ENCODE measurements at regions not wholly inside any gene's neighbourhood (a gene's known extent, or its start where the extent isn't known, plus 50 kb on each side); places are given as distances from the start of the nearest gene placed in this dataset.
"Not testable (repeated sequence)": the region's sequence is repeated elsewhere in the genome, so short reads cannot be mapped to it uniquely, and the experiment has no call there.

DNA sequence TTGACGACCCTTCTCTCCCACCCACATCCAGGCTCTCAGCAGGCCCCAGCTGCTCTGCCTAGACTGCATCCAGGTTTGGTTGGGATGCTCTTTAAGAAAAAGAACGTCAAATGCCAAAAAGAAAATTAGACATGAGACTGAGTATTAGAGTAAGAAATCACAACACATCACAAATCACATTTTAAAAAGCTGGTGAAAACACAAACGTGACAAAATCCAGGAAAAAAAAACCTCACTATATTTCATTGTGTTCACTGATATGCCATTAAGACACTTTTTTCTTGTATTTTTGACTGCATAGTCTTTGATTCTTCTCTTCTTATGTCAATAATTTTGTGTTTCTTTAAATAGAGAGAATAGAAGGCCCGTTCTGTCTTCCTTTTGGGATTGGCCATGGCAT is 243.7 kb downstream of the TLE3 start:
- no peak for DNase-seq

DNA sequence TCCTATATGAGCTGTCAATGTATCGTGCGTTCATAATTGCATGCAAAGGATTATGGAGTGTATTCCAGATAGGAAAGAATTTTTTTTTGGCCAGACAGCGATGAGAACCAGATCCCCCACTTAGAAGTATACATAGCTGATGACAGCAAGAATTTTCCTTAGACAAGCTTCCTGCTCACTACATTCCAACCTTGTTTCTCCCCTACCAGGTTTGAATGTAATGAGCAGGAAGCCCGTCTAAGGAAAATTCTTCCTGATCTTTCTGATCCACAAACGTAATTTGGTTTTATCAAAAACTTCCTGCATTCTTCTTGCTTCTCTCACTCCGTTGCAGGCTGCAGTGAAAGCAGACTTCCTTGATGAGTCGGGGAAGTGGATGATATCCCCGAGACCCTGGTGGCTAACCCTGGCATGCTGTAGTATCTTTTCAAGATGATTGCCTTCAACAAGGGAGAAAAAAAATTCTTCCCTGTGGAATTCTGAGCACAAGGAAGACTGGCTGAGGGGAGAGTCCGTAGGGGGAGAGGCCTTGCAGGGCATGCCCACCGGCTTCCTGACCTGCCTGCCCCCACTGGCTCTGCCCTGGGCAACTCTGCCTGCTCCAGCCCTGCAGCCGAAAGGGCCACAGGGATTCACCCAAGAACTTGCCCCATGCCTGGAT is 243.1 kb downstream of the TLE3 start:
- no peak for DNase-seq

DNA sequence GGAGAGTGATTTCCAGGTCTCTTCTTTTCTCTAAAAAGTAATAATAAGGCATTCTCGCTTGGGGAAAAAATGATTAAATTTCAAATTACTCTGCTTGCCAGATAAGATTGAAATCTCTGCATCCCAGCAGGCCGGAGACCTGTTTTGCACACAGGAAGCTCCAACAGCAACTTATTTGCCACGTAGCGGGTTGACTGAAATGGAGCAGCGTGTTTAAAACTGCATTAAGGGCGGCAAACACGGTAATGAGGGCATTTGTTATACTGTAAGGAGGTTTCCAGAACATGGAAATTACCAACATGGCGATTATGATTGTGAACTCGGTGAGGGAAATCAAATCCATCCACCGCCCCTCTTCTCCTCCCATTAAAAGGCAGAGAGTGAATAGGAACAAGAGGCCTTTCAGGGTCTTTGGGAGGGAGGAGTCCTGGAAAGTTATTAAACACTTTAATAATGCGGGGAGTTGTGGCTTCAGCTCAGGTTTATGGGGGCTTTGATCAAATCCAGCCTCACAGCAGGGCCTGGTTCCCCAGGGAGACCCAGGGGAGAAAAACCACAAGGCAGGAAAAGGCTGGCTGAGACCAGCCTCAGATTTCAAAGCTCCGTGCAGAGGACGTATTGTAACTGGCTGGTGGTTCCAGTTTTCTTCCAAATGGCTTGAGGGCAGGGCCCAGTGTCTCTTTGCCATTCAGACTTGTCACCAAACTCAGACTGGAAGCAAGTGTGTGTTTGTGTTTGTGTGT is 242.3 kb downstream of the TLE3 start:
- DNase-seq = no peak

DNA sequence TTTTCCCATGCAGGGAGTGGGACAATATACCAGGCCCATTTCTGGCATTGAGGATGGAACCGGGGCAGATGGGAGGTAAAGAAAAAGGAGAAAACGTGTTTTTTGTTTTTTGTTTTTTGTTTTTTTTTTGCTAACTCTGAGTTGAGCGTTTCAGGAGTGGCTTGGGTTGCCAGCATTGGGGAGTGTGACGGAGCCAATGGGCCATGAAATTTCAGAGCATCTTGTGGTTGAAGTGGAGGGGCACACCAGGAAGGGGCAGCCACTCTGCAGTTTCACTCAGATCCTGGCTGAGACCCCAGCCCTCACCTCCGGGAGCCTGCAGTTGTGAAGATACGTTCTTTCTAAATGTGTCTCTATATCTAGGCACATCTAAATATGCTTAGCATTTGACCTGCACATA is 240.5 kb downstream of the TLE3 start:
- DNase-seq = no peak

DNA sequence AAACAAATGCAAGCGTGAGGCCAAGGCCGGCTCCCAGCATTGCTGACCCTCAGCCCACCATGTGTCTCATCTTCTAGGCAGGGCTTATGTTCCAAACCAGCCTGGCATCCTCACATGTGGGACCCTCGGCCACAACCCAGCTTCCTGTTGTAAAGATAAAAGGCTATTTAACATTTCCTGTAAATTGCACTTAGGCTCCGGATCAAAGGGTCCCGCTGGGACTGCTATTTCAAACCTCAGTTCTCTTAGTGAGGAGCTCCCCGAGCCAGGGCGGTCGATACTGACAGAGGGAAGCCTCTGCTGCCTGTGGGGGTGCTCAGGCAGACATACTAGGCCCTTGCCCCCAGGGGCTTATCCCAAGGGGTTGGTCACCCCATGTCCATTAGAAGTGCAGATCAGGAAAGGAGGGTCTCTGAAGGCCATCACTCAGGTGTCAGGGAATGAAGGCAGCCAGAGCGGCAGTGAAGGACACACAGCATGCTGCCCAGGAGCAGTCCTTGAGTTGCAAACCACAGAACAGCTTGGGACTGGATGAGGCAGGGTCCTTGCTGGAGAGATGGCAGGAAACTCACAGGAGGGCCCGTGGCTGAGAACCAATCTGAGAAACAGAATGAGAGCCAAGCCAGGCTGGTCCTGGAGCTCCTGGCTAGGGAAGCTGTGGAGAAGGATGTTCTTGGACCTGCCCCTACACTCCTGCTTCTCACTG is 239.9 kb downstream of the TLE3 start:
- DNase-seq = no peak

DNA sequence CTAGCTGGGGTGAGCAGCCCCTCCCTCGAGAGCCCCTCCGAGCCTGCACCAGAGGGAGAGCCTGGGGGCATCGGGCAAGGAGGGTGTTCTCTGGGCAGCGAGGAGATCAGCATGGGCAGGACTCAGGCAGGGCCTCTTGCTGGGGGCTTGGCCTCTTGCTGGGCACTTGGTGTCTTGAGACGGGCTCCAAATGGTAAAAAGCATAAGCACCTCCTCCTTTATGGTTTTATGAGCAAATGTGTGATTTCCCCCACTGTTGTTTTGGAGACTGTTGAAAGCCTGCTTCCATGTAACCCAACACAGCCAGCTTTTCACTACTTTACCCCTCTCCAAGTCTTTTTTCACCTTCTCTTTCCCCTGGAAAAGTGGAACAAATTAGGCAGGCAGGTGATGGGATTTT is 239.3 kb downstream of the TLE3 start:
- DNase-seq = no peak

DNA sequence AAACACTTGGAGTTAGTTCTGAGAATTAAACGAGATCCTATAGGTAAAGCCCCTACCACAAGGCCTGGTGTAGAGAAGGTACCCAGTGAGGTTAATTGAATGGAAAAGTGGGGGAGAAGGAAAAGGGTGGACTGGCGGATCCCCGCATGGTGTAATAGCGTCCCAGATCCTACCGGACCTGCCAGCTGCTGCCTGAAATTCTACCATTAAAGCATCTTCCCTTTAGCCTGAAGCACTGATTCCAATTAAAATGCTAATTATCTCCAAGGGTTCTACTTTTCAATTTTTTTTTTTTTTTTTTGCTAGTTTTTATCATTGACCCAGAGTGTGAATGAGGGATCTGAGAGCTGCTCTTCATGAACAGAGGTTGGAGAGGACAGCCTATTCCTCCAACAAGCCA is 237.9 kb downstream of the TLE3 start:
- DNase-seq = no peak

DNA sequence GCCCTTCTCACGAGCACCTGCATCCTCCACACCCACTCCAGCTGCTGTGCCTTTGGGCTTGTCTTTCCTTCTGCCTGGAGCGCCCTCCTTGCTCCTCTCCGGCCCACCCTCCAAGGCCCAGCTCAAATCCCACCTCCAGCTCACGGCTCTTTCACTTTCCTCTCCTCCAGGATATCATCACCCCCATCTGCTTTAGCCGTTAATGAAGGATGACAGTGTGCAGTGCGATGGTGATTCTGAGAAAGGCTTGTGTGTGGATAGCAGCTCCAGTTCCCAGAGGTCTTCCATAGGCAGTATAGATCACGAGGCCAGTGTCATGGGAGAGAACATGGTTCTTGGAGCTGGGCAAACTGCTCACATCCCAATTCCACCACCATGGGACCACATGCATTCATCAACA is 237.4 kb downstream of the TLE3 start:
- DNase-seq = no peak

DNA sequence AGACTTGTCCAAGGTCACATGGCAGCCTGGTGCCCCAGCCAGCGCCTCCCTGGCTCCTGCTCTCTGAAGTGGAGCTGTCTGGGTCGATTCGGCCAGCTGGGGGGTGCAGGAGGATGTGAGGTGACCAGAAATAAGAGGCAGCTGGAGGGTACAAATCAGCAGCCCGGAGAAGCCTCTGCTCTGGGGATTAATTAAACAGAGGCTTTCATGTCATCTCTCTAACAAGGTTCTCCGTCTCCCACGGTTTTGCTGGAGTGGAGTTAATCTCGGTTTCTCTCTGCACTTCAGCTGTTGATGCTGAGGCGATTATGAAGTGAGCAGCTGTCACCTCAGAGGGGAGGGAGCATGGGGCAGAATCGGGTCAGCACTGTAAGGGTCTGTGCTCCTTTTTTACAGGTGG is 236.8 kb downstream of the TLE3 start:
- no peak for DNase-seq

DNA sequence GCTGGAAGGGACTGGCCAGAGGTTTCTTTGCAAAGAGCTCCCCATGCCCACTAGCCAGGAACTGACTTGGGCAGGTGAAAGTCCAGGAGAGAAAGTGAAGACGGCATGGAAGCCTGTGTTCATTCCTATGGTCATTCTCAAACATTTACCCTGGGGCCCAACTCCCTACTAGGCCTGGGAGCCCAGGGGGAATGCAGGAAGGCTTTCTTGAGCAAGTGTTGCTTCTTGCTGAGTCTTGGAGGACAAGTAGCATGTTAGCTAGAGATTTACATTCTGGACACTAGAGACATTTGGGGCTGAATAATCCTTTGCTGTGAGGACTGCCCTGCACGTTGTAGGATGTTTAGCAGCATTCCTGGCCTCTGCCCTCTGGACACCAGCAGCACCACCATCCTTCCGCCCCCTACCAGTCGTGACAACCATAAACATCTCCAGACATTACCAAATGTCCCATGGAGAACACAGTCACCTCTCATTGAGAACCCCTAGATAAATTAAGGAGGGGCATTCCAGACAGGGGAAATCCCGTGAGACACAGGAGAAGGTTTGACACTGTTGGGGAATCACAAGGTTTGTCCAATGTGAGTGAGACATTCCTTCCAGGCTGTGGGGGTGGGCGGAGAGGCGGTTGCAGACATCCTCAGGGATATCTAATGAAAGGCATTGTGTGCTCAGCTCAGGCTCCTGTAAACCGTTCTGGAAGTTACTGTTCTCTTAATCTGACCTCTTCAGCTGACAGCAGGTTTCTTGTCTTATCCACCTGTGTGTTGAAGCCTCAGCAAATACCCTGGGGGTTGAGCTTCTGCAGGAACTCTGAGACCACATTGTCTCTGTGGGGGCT is 236.2 kb downstream of the TLE3 start:
- DNase-seq = no peak

DNA sequence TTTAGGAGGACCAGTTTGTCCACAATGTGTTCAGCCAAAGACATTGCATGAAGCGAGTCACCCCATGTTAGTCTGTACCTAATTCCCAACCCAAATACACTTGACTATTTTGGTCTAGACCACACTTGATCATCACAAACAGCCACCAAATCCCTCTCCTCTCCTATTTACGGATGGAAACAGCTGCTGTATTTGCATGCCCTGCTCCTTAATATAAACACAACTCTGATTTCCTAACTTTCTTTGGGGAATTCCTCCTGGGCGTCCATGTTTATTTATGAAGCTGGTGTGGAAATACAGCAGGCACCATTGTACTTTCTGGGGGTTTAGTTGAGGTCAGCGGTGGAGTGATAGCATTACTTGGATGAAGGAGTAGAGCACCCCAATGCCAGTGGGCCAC is 235.2 kb downstream of the TLE3 start:
- DNase-seq = no peak

DNA sequence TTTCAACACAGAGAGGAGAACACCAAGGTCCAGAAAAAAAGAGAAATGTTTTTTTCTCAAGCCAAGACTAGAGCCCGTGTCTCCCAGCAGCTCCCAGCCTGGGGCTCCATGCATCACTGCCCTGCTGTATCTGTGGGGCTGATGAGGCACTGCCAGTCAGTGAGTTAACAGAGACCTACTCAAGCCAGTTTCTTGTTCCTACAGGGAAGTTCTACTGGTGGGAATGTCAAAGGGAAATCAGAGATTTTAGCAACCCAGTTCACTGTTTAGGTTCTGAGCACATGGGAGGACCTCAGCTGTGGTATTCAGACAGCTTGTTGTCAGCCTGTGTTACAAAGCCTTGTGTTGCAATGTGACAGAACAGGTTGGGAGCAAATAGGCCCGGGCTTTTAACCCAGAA is 234.3 kb downstream of the TLE3 start:
- DNase-seq = no peak

DNA sequence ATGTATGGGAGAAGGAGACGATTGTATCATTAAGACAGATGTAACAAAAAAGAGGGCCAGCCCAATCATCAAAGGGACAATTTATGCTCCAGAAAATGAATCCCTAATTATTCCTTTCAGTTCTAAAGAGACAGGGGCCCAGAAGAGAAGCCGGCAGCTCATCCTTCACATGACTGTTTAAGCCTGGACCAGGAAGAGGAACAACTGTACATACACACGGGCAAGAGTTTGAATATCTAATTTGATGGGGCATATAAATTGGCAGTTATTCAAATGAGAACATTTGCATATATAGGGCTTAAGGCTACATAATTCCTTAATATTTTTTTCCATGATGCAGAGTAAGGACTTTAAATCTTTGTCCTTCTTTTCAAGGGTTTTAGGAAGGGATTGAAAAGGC is 232.3 kb downstream of the TLE3 start:
- no peak for DNase-seq

DNA sequence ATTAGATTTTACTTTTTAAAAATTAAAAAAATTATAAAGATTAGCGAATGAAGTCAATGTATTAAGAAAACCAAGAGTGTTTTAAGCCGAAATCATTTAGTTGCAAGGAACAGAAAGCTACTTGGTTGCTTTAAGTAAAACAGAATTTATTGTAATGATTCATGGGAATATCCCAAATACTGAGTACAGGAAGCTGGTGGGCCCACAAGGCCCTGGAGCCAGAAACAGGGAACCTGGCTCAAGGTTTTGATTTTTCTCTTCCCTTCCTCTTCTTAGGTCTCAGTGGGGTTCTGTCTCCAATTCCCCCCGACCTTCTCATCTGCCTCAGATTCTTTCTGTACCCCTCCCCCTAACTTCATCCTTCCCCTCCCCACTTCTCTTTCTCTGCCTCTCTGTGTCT is 229.0 kb downstream of the TLE3 start:
- no peak for DNase-seq

DNA sequence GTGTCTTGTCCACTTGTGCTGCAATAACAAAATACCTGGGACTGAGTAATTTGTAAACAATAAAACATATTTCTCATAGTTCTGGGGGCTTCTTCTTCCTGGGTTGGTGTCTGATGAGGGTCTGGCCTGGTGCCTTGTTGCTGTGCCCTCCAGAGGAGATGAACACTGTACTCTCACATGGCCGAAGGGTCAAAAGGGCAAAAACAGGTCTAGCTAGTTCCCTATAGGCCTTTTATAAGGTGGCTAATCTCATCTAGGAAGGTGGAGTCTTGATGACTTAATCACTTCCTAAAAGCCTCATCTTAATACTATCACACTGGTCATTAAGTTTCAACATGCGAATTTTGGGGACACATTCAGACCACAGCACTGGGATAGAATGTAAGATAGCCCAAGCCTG is 228.4 kb downstream of the TLE3 start:
- no peak for DNase-seq

DNA sequence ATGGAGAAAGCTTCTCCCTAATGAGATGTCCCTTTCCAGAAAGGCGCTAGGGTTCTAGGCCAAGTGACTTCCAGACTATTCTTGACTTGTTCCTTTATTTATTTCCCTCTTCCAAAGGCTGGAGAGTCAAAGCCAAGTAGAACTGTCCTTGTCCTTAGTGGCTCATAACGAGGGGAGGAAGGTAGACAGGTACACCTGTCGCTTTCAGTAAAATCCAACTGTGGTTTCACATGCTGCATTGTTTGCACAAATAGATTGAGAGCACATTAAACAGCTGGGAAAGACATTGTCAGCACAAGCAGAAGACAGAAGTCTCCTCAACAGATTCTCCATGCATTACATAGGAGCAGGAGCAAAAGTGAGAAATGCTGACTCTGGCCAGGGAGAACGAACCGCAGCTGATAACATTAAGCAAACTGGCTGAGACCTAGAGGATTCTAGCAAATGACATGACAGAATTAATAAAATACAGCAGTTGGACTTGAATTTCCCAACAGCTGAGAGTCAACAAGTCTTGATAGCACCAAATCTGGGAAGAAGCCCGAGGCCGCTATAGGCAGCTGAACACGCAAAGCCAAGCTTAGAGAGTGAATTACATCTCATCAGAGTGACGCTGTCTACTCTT is 227.7 kb downstream of the TLE3 start:
- no peak for DNase-seq

DNA sequence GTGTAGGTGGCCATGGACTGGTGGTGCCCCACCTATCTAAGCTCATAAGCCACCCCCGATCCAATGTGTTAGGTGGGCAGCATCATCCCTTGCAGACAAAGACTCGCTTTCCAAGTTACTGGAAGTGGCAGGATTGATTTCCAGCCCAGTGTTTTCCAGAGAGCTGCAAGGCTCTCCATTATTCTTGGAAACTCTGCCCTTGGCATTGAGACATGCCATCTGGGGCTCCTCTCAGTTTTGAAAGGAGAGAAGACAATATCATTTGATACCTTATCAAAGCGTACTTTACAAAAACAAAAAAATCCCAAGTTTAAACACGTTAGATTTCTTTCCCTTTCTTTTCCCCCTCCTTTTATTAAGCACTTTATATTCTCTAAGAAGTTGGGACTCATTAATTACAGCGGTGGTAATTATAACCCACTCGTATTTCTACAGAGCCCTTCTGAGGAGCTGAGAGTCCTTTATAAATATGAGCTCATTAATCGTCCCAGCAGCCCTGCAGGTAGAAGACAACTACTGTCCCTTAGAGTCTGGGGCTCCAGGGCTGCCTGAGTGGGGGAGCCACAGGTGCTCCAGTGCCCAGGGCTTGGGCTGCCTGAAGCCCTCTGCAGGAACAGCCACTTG is 226.1 kb downstream of the TLE3 start:
- DNase-seq = no peak

DNA sequence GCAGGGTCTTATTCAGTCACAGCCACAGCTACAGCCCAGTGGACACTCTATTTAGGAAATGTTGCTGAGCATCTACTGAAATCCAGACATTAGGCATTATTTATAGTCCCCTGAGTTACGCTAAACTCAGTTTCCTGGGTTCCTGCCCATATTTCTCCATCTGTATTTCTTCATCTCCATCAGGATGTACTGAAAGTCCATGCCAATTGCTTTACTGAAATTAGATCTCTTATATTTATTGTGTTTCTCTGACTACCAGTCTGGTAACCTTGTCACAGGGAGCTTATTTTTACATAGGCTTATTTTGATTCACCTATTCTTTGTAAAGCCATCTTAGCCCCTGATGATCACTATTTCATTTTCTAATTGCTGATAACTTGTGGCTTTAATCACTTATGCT is 223.9 kb downstream of the TLE3 start:
- no peak for DNase-seq

DNA sequence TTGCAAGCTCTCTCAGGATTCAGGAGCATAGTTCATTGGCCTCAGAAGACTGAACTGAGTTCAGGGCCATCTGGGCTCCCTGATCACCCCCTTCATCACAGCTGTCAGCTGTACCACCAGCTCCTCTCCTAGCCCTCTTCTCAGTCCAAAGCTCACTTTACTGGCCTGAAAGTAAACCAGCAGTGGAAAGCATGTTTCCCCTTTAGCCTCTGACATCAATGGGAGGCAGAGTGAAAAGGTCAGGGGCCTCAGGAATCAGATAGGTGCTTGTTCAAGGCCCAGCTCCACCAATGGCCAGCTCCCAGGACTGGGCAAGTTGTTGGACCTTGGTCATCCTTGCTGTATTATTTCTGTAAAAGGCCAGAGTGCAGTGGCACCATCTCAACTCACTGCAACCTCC is 223.4 kb downstream of the TLE3 start:
- no peak for DNase-seq

DNA sequence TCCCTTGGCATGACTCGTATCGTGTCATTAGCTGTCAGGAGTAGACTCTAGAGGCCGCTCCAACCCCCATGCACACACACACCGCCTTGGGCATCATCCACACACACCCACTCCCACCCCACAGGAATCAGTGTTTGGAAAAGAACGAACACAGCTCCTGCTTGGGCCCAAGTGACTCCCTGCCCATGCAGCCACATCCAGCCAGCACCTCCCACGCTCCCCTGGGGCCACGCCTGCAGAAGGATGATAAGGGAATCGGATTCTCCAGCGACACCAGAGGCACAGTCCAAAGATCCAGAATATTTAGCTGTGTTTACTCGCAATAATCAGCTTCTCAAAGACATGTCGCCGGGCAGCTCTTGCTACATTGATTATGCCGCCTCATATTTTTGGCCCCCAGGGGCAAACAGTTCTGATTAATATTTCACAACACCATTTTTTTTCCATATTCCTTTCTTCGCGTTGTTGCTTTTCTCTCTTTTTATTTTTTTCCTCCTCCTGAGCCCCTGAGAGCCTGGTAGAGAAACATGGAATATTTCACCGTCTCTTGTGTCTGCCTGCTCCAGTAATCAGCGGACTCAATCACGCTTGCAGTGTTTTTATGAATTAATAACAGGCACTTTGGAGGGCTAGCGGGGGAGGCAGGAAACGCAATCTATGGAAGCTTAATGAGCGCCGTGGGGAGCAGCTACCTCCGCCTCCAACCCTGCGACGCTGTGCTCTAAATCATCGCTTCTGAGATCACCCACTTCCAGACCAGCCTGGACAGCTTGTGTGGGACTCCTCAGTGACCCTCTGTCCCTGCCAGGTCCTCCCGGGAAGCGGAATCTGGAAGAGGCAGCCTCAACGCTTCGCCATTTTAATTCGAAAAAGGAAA is 221.4 kb downstream of the TLE3 start:
- DNase-seq = no peak

DNA sequence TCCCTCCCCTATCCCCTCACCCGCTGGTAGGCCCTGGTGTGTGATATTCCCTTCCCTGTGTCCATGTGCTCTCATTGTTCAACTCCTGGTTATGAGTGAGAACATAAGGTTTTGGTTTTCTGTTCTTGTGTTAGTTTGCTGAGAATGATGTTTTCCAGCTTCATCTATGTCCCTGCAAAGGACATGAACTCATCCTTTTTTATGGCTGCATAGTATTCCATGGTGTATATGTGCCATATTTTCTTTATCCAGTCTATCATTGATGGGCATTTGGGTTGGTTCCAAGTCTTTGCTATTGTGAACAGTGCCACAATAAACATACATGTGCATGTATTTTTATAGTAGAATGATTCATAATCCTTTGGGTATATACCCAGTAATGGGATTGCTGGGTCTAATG is 217.8 kb downstream of the TLE3 start:
- DNase-seq = not testable (repeated sequence)

All from 8988T (cell line).